ENCODE measurements at regions not wholly inside any gene's neighbourhood (a gene's known extent, or its start where the extent isn't known, plus 50 kb on each side); places are given as distances from the start of the nearest gene placed in this dataset.

DNA sequence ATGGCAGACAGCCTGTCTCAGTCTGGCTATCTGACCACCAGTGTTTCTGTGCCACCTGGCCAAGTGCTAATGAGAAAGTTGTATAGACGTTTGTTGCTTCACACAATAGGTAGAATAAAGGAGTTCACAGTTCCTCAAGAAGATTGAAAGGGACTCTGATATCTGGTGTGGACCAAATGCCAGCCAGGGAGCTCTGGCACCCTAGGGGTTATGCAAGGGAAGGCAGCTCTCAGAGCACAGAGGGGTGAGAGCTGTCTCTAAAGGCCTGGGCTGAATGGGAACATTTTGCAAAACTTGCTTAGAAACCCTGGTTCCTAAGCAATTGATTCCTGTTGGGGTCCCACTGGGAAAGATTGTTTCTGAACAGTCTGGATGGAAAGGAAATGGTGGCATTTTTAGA lies 553.8 kb downstream of the EPHA4 start:
- no peaks in the 10 kb centered on the region for H3K36me3 ChIP-seq (replicated peaks in 1 of 2; ENCODE audit: insufficient read depth in 1 of 2, low read depth in 2 of 2)
- no peak for TF ChIP-seq POLR2A (IDR thresholded peaks at IDR 0.05)
- TF ChIP-seq, protein P1, sequence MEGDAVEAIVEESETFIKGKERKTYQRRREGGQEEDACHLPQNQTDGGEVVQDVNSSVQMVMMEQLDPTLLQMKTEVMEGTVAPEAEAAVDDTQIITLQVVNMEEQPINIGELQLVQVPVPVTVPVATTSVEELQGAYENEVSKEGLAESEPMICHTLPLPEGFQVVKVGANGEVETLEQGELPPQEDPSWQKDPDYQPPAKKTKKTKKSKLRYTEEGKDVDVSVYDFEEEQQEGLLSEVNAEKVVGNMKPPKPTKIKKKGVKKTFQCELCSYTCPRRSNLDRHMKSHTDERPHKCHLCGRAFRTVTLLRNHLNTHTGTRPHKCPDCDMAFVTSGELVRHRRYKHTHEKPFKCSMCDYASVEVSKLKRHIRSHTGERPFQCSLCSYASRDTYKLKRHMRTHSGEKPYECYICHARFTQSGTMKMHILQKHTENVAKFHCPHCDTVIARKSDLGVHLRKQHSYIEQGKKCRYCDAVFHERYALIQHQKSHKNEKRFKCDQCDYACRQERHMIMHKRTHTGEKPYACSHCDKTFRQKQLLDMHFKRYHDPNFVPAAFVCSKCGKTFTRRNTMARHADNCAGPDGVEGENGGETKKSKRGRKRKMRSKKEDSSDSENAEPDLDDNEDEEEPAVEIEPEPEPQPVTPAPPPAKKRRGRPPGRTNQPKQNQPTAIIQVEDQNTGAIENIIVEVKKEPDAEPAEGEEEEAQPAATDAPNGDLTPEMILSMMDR (IDR thresholded peaks at IDR 0.05) = no peak
- H3K9me3 ChIP-seq = no peaks in the 10 kb centered on the region
- intact Hi-C loops (cut with DNase I) = no loop called here
- no peak overlapping the region for H3K27ac ChIP-seq
- ATAC-seq = no peak
- no peak for DNase-seq
- 47 to 67% methylated on average over 1 of the region's 1 CpG for WGBS, 2 donors
- no peaks in the 10 kb centered on the region for H3K4me1 ChIP-seq
- H3K27me3 ChIP-seq = no peaks in the 10 kb centered on the region
- H3K4me3 ChIP-seq = no peak overlapping the region

DNA sequence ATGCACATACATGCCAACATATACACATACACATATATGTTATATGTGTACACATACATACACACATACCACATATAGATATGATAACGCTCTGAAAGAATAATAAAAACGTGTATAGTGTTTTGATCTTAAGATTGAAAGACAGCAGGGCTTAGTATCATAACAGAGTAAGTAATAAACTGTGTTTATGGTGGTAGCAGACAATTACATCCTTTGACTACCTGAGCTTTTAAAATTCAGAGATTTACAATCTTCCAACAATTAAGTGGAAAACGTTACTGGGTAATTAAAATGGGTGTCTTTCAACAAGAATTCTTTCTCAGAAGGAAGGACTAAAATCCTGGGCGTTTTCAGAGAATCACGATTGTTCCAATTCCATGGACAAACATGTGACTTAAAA lies 552.4 kb downstream of the EPHA4 start:
- H3K9me3 ChIP-seq = no peaks in the 10 kb centered on the region

DNA sequence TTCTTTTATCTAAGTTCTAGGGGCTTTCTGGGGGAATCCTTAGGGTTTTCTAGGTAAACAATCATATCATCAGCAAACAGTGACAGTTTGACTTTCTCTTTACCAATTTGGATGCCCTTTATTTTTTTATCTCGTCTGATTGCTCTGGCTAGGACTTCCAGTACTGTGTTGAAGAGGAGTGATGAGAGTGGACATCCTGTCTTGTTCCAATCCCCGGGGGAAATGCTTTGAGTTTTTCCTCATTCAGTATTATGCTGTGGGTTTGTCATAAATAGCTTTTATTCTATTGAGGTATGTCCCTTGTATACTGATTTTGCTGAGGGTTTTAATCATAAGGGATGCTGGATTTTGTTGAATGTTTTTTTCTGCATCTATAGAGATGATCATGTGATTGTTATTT lies 549.5 kb downstream of the EPHA4 start:
- 47 to 54% methylated on average over 2 of the region's 2 CpGs for WGBS, 2 donors
- TF ChIP-seq, protein P1 (IDR thresholded peaks at IDR 0.05) = no peak
- no peak for TF ChIP-seq POLR2A (IDR thresholded peaks at IDR 0.05)

More for the DNA sequence above, 552.4 kb downstream of the EPHA4 start:
- Histone ChIP-seq H3K4me3 (no peak overlapping the region), H3K27me3 (no peaks in the 10 kb centered on the region), H3K4me1 (no peaks in the 10 kb centered on the region), H3K27ac (no peak overlapping the region), H3K36me3 (replicated peaks in 1 of 2; ENCODE audit: insufficient read depth in 1 of 2, low read depth in 2 of 2) (no peaks in the 10 kb centered on the region)
- intact Hi-C loops (cut with DNase I) = no loop called here
- 50 to 54% methylated on average over 5 of the region's 5 CpGs for WGBS, 2 donors
- no peak for TF ChIP-seq POLR2A (IDR thresholded peaks at IDR 0.05)
- TF ChIP-seq, protein P1 (IDR thresholded peaks at IDR 0.05) = no peak
- ATAC-seq = no peak
- DNase-seq = no peak

DNA sequence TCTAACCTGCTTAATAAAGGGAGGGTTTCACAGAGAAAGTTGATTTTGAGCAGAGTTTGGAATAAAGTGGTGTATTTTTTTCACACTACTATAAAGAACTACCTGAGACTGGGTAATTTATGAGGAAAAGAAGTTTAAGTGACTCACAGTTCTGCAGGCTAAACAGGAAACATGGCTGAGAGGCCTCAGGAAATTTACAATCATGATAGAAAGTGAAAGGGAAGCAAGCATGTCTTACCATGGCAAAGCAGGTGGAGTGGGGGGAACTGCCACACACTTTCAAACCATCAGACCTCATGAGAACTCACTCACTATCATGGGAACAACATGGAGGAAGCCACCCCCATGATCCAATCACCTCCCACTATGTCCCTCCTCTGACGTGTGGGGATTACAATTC lies 546.7 kb downstream of the EPHA4 start:
- DNase-seq = no peak

More for the DNA sequence above, 549.5 kb downstream of the EPHA4 start:
- Histone ChIP-seq H3K9me3 (no peaks in the 10 kb centered on the region), H3K27me3 (no peaks in the 10 kb centered on the region), H3K27ac (no peak overlapping the region), H3K4me1 (no peaks in the 10 kb centered on the region), H3K36me3 (replicated peaks in 1 of 2; ENCODE audit: insufficient read depth in 1 of 2, low read depth in 2 of 2) (no peaks in the 10 kb centered on the region), H3K4me3 (no peak overlapping the region)
- DNase-seq (no peak), ATAC-seq (no peak)
- intact Hi-C loops (cut with DNase I) = no loop called here

More for the DNA sequence above, 546.7 kb downstream of the EPHA4 start:
- no peaks in the 10 kb centered on the region for H3K4me1 ChIP-seq
- H3K27me3 ChIP-seq = no peaks in the 10 kb centered on the region
- 50 to 60% methylated on average over 1 of the region's 1 CpG for WGBS, 2 donors
- intact Hi-C loops (cut with DNase I) = no loop called here
- no peak overlapping the region for H3K4me3 ChIP-seq
- no peaks in the 10 kb centered on the region for H3K9me3 ChIP-seq
- no peak for ATAC-seq
- no peaks in the 10 kb centered on the region for H3K36me3 ChIP-seq (replicated peaks in 1 of 2; ENCODE audit: insufficient read depth in 1 of 2, low read depth in 2 of 2)
- no peak overlapping the region for H3K27ac ChIP-seq
- TF ChIP-seq, protein P1 (IDR thresholded peaks at IDR 0.05) = no peak
- no peak for TF ChIP-seq POLR2A (IDR thresholded peaks at IDR 0.05)

All from body of pancreas (tissue), 4 donors.